ENCODE measurements at regions not wholly inside any gene's neighbourhood (a gene's known extent, or its start where the extent isn't known, plus 50 kb on each side); places are given as distances from the start of the nearest gene placed in this dataset.
"Not testable (repeated sequence)": the region's sequence is repeated elsewhere in the genome, so short reads cannot be mapped to it uniquely, and the experiment has no call there.

DNA sequence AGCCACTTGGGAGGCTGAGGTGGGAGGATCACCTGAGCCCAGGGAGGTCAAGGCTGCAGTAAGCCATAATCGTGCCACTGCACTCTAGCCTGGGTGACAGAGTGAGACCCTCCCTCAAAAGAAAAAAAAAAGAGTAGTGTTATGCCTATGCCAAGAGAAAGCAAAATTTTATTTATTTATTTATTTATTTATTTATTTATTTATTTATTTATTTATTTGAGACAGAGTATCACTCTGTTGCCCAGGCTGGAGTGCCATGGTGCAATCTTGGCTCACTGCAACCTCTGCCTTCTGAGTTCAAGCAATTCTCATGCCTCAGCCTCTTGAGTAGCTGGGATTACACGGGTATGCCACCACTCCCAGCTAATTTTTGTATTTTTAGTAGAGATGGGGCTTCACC is 72.6 kb upstream of the RAPGEF2 start:
- not testable (repeated sequence) for H3K27me3 Mint-ChIP-seq; H3K36me3 Mint-ChIP-seq; H3K4me3 Mint-ChIP-seq; H3K4me1 Mint-ChIP-seq; H3K27ac Mint-ChIP-seq; ATAC-seq (ENCODE audit: low read depth); H3K9me3 Mint-ChIP-seq; DNase-seq (ENCODE audit: low spot score in 2 of 2)

GRCh38 chr4:159035570-159035969 is 67.3 kb upstream of the RAPGEF2 start:
- ATAC-seq (ENCODE audit: low read depth), result no peak
- Mint-ChIP-seq H3K9me3 (no peaks in the 10 kb centered on the region), H3K4me1 (peaks cover 4% of the 10 kb centered on the region), H3K27ac (no peak overlapping the region), H3K4me3 (no peak overlapping the region), H3K27me3 (peaks cover 14% of the 10 kb centered on the region), H3K36me3 (no peaks in the 10 kb centered on the region)
- DNase-seq (ENCODE audit: low spot score in 2 of 2), result no peak

- peaks cover 19% of the 10 kb centered on the region for H3K27me3 Mint-ChIP-seq
- no peaks in the 10 kb centered on the region for H3K36me3 Mint-ChIP-seq
- H3K27ac Mint-ChIP-seq, result no peak overlapping the region
- no peak for ATAC-seq (ENCODE audit: low read depth)
- H3K9me3 Mint-ChIP-seq, result no peaks in the 10 kb centered on the region
- H3K4me1 Mint-ChIP-seq, result peaks cover 4% of the 10 kb centered on the region
- no peak for DNase-seq (ENCODE audit: low spot score in 2 of 2)
- H3K4me3 Mint-ChIP-seq, result no peak overlapping the region
These were observed 64.3 kb upstream of the RAPGEF2 start for GRCh38 chr4:159038536-159038935.

- no peak for DNase-seq (ENCODE audit: low spot score in 2 of 2)
- Mint-ChIP-seq H3K36me3 (no peaks in the 10 kb centered on the region), H3K27ac (no peak overlapping the region), H3K9me3 (no peaks in the 10 kb centered on the region), H3K27me3 (peaks cover 19% of the 10 kb centered on the region), H3K4me3 (no peak overlapping the region), H3K4me1 (no peaks in the 10 kb centered on the region)
- no peak for ATAC-seq (ENCODE audit: low read depth)
These were observed 61.5 kb upstream of the RAPGEF2 start for GRCh38 chr4:159041054-159042034.

DNA sequence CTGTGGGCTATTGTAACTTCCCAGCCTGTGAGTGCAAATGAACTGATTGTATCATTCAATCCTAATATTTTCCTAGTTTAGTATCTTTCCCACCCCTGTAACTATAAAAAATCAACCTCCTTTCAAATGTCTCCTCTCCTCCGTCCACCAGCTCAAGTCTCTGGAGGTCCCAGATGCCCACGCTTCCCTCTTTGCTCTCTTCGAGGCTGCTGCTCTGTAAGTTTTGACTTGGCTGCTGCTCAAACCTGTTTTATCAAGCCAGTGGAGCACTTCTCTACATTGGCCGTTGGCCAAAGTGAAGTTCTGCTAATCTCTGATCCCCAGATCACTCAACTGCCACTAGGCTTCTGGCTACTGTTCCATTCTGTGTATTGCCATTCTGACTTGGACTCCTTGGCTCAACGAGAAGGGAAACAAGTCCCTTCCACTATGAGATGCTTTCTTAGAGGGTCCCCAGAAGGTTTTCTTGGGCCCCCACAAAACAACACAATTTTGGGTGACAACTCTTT is 60.7 kb upstream of the RAPGEF2 start:
- Mint-ChIP-seq H3K4me3 (no peak overlapping the region), H3K27ac (no peak overlapping the region), H3K9me3 (no peaks in the 10 kb centered on the region), H3K4me1 (no peaks in the 10 kb centered on the region), H3K27me3 (peaks cover 19% of the 10 kb centered on the region), H3K36me3 (no peaks in the 10 kb centered on the region)
- DNase-seq (ENCODE audit: low spot score in 2 of 2) (no peak), ATAC-seq (ENCODE audit: low read depth) (no peak)

DNA sequence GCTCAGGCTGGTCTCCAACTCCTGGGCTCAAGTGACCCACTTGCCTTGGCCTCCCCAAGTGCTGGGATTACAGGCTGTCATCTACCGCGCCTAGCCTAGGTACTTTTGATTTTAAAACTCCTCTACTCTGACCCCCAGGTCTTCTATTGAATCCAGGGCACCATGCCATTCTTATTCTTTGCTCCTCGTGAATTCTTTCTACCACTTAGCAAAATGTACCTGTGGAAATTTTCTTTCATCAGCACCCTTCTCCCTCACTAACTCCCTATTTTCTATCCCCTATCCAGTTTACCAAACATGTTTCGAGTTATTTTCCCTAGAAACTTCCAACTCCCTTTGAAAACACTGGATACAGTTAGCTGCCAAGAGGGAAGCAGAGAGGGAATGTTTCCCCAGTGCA is 60.0 kb upstream of the RAPGEF2 start:
- Mint-ChIP-seq H3K27ac (no peak overlapping the region), H3K36me3 (no peaks in the 10 kb centered on the region), H3K9me3 (no peaks in the 10 kb centered on the region), H3K4me3 (no peak overlapping the region), H3K27me3 (peaks cover 21% of the 10 kb centered on the region), H3K4me1 (no peaks in the 10 kb centered on the region)
- ATAC-seq (ENCODE audit: low read depth) (no peak), DNase-seq (ENCODE audit: low spot score in 2 of 2) (no peak)

GRCh38 chr4:159043861-159044260 is 59.0 kb upstream of the RAPGEF2 start:
- Mint-ChIP-seq H3K9me3 (no peaks in the 10 kb centered on the region), H3K27me3 (peaks cover 17% of the 10 kb centered on the region), H3K4me3 (no peak overlapping the region), H3K4me1 (no peaks in the 10 kb centered on the region), H3K36me3 (no peaks in the 10 kb centered on the region), H3K27ac (no peak overlapping the region)
- ATAC-seq (ENCODE audit: low read depth) (no peak), DNase-seq (ENCODE audit: low spot score in 2 of 2) (no peak)

DNA sequence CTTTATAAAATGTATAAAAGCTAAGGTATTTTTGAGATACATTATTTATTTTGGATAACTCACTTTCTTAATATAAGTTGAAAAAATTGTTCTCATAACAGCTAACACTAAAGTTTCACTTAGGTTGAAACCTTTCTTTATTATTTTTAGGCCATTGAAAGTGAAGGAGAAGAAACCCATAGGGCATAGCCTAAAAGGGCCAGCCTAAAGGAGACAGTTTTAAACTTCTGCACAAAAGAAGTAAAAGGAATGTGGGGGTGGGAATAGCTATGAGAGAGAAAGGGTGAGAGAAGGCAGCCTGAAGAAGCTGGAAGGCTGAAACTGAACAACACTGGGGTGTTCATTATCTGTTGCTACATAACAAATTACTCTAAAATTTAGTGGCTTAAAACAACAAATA is 57.6 kb upstream of the RAPGEF2 start:
- H3K9me3 Mint-ChIP-seq, result no peaks in the 10 kb centered on the region
- H3K27me3 Mint-ChIP-seq, result peaks cover 17% of the 10 kb centered on the region
- no peak overlapping the region for H3K27ac Mint-ChIP-seq
- H3K4me1 Mint-ChIP-seq, result no peaks in the 10 kb centered on the region
- no peak overlapping the region for H3K4me3 Mint-ChIP-seq
- no peaks in the 10 kb centered on the region for H3K36me3 Mint-ChIP-seq
- DNase-seq (ENCODE audit: low spot score in 2 of 2), result no peak
- ATAC-seq (ENCODE audit: low read depth), result no peak

- H3K4me3 Mint-ChIP-seq, result no peak overlapping the region
- peaks cover 16% of the 10 kb centered on the region for H3K27me3 Mint-ChIP-seq
- no peaks in the 10 kb centered on the region for H3K9me3 Mint-ChIP-seq
- no peak overlapping the region for H3K27ac Mint-ChIP-seq
- H3K36me3 Mint-ChIP-seq, result no peaks in the 10 kb centered on the region
- H3K4me1 Mint-ChIP-seq, result peaks cover 6% of the 10 kb centered on the region
- no peak for DNase-seq (ENCODE audit: low spot score in 2 of 2)
- ATAC-seq (ENCODE audit: low read depth), result no peak
These were observed 56.2 kb upstream of the RAPGEF2 start for GRCh38 chr4:159046683-159047082.

DNA sequence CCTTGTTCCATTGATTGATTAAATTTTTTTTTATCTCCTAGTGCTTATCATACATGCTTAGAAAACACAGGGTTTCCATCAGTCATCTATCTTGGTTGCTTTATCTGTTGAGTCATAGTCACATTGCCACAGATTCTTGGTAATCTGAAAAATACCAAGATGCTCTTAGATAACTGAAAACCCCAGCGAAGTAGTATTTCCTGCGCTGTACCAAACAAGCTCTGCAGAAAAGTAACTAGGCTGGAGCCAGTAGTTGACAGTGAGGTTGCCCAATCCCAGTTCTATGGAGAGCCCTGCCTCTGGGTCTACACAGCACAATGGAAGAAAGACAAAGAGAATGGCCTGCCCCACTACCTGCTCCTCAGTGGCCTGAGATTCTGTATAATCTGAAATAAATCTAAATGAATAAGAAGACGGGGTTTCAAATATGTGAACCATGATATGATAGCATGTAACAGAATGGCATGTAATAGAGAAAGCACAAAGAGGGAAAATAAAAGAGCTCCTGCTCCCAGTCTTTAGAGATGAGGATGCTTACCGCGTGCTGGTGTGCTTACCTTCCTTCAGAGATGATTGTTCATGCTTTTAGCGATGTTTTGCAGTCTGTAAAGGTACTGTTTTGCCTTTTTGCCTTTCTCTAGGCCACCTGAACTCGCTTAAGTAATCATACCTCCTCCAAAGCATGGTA is 55.3 kb upstream of the RAPGEF2 start:
- Mint-ChIP-seq H3K36me3 (no peaks in the 10 kb centered on the region), H3K27me3 (peaks cover 13% of the 10 kb centered on the region)

DNA sequence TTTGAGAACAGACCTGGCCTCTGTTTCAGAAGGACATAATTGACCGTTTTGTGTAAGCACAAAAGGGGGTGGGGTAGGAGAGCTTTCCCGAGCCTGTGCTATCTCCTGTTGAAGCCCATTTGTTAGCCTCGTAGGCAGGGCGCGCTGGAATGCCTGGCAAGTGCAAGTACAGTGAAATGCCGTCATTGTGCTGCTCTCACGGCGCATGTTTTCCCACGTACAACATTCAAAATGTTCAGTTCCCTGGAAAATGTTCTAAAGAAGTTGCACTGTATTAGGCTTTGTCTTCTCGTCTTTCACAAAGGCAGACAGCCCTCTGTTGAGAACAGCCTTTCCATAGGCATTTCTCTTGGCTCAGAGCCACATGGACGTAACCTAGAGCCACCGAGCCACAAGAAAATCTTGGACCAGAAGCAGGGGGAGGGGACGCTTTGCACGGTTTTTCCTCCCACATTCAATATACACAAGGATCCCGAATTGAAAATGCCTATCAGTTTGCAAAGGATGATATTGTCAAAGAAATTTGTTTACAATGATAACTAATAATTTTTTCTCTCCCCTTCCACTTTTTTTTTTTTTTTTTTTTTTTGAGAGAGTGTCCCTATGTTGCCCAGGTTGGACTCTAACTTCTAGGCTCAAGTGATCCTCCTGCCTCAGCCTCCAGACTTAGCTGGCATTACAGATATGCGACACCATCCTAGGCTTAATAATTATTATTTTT is 54.6 kb upstream of the RAPGEF2 start:
- H3K9me3 Mint-ChIP-seq, result no peaks in the 10 kb centered on the region
- peaks cover 12% of the 10 kb centered on the region for H3K27me3 Mint-ChIP-seq
- no peak for ATAC-seq (ENCODE audit: low read depth)
- peaks cover 15% of the 10 kb centered on the region for H3K4me1 Mint-ChIP-seq
- H3K27ac Mint-ChIP-seq, result no peak overlapping the region
- no peaks in the 10 kb centered on the region for H3K36me3 Mint-ChIP-seq
- H3K4me3 Mint-ChIP-seq, result no peak overlapping the region
- DNase-seq (ENCODE audit: low spot score in 2 of 2), result no peak

More for the DNA sequence above, 55.3 kb upstream of the RAPGEF2 start:
- ATAC-seq (ENCODE audit: low read depth), result no peak
- Mint-ChIP-seq H3K27ac (no peak overlapping the region), H3K4me3 (no peak overlapping the region), H3K4me1 (peaks cover 13% of the 10 kb centered on the region), H3K9me3 (no peaks in the 10 kb centered on the region)
- no peak for DNase-seq (ENCODE audit: low spot score in 2 of 2)

DNA sequence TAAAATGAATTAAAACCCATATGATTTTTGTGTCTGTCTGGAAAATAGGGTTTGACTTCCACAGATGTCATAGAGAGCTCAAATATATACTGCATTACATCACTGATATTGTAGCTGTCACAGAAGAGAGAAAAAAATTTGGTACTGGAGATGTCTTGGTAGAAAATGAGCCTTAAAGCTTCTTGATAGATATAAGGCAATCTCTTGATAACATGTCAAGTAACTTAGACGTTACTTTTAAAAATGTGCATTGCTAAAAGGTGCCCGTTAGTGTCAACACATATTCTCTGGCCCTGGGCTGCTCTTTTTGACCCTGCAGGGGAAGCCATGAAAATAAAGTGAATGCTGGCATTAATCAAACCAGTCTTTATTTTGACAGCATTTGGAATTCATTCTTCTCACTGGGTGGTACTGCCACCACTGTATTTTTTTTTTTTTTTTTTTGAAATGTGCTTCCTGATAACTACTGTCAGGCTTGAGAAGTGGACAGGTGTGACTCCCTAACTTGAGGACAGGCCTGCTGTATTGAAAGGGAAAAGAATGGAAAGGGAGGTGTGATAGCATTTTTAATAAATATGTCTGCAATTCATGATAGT is 53.0 kb upstream of the RAPGEF2 start:
- ATAC-seq (ENCODE audit: low read depth), result no peak
- DNase-seq (ENCODE audit: low spot score in 2 of 2), result no peak
- H3K27me3 Mint-ChIP-seq, result peaks cover 20% of the 10 kb centered on the region

GRCh38 chr4:159051245-159052071 is 51.4 kb upstream of the RAPGEF2 start:
- H3K27ac Mint-ChIP-seq, result peak overlapping the region; percentile 59
- H3K9me3 Mint-ChIP-seq, result no peaks in the 10 kb centered on the region
- H3K4me3 Mint-ChIP-seq, result peak overlapping the region; percentile 71
- H3K4me1 Mint-ChIP-seq, result peaks cover 22% of the 10 kb centered on the region
- peak; percentile 59 for ATAC-seq (ENCODE audit: low read depth)
- H3K27me3 Mint-ChIP-seq, result peaks cover 19% of the 10 kb centered on the region
- no peak for DNase-seq (ENCODE audit: low spot score in 2 of 2)
- no peaks in the 10 kb centered on the region for H3K36me3 Mint-ChIP-seq

More for the DNA sequence above, 53.0 kb upstream of the RAPGEF2 start:
- H3K9me3 Mint-ChIP-seq, result no peaks in the 10 kb centered on the region
- no peak overlapping the region for H3K27ac Mint-ChIP-seq
- peaks cover 22% of the 10 kb centered on the region for H3K4me1 Mint-ChIP-seq
- H3K4me3 Mint-ChIP-seq, result no peak overlapping the region
- no peaks in the 10 kb centered on the region for H3K36me3 Mint-ChIP-seq
